DND-41 (cell line): ENCODE measurements at regions not wholly inside any gene's neighbourhood (a gene's known extent, or its start where the extent isn't known, plus 50 kb on each side); places are given as distances from the start of the nearest gene placed in this dataset.

Experiments used
- ATAC-seq: fragments of 200-7000 bp; cut with Tn5 transposase; 3 replicates; pipeline ENCODE4 v1.9.1; 2021; ENCODE audit warnings: low read depth; ENCODE audit not compliant: insufficient read depth
- DNase-seq: peaks from one replicate; pipeline ENCODE4 v3.0.0-alpha.2; 2020
- H2AFZ ChIP-seq: 2 replicates; pipeline ENCODE4 v1.6.0; 2012; ENCODE audit warnings: low read depth, low read length
- H3K27ac ChIP-seq: 2 replicates; pipeline ENCODE4 v1.5.1; 2012; ENCODE audit warnings: low read length, inconsistent platforms
- H3K27me3 ChIP-seq: fragments of 200-600 bp; sonication (generic); 2 replicates; pipeline ENCODE4 v1.6.0; 2012; ENCODE audit warnings: low read length, mild to moderate bottlenecking, inconsistent platforms; ENCODE audit not compliant: insufficient read depth, poor library complexity
- H3K36me3 ChIP-seq: 2 replicates; pipeline ENCODE4 v1.5.1; 2012; ENCODE audit warnings: low read length, inconsistent platforms; ENCODE audit not compliant: insufficient read depth
- H3K4me1 ChIP-seq: 2 replicates; pipeline ENCODE4 v1.5.1; 2012; ENCODE audit warnings: mild to moderate bottlenecking, low read length; ENCODE audit not compliant: insufficient read depth
- H3K4me2 ChIP-seq: 2 replicates; pipeline ENCODE4 v1.6.0; 2012; ENCODE audit warnings: mild to moderate bottlenecking, moderate library complexity, low read length, inconsistent platforms; ENCODE audit not compliant: insufficient read depth
- H3K4me3 ChIP-seq, 2 experiments: fragments of 200-600 bp in 1 of 2; shearing (Covaris generic) in 1 of 2; 2 replicates each; pipeline ENCODE4 v1.5.1; 2012 to 2016; ENCODE audit warnings: inconsistent platforms in 2 of 2, low read length in 2 of 2, mild to moderate bottlenecking in 2 of 2, low read depth in 1 of 2, moderate library complexity in 1 of 2
- H3K79me2 ChIP-seq: 2 replicates; pipeline ENCODE4 v1.6.0; 2012; ENCODE audit warnings: low read length, inconsistent platforms; ENCODE audit not compliant: insufficient read depth
- H3K9ac ChIP-seq: 2 replicates; pipeline ENCODE4 v1.6.0; 2012; ENCODE audit warnings: low read depth, mild to moderate bottlenecking, inconsistent platforms, low read length, moderate library complexity
- H3K9me3 ChIP-seq: 2 replicates; pipeline ENCODE4 v1.5.1; 2012; ENCODE audit warnings: low read length, moderate library complexity, mild to moderate bottlenecking, inconsistent platforms; ENCODE audit not compliant: insufficient read depth, severe bottlenecking
- H4K20me1 ChIP-seq: 2 replicates; pipeline ENCODE4 v1.6.0; 2012; ENCODE audit warnings: low read length; ENCODE audit not compliant: insufficient read depth
- EZH2 ChIP-seq: IDR thresholded peaks from 3 replicates; pipeline ENCODE4 v1.6.1; 2012; ENCODE audit warnings: borderline replicate concordance, low read depth, mild to moderate bottlenecking, moderate library complexity, low read length, inconsistent platforms; ENCODE audit not compliant: severe bottlenecking
- TF ChIP-seq, protein P1 (sequence below): IDR thresholded peaks from 2 replicates; pipeline ENCODE4 v1.5.1; 2012; ENCODE audit warnings: borderline replicate concordance, low read length, moderate library complexity, mild to moderate bottlenecking; ENCODE audit not compliant: poor library complexity, severe bottlenecking; ENCODE audit errors: extremely low read depth

DNA sequence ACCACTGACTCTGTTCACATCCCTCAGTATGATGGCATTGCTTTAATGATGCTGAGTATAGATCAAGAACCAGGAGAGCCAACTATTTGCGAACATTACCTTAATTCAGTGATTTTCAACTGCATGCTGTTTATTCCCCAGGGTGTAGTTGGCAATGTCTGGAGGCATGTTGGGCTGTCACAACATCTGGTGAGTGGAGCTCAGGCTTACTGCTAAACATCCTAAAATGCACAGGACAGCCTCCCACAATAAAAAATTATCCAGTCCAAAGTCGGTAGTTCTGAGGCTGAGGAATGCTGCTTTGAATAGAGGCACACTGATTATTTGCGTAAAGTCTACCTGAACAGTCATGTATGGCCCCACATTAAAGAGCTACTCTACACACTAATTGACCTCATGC lies 94.8 kb upstream of the OPRM1 start:
- H3K4me2 ChIP-seq = no peak overlapping the region
- H3K27me3 ChIP-seq = no peaks in the 10 kb centered on the region
- no peaks in the 10 kb centered on the region for H3K9me3 ChIP-seq
- H3K36me3 ChIP-seq = no peaks in the 10 kb centered on the region
- no peak overlapping the region for H2AFZ ChIP-seq
- H3K79me2 ChIP-seq = no peaks in the 10 kb centered on the region
- no peak overlapping the region for H3K27ac ChIP-seq
- no peak overlapping the region for H3K9ac ChIP-seq
- no peak for TF ChIP-seq EZH2
- TF ChIP-seq, protein P1, sequence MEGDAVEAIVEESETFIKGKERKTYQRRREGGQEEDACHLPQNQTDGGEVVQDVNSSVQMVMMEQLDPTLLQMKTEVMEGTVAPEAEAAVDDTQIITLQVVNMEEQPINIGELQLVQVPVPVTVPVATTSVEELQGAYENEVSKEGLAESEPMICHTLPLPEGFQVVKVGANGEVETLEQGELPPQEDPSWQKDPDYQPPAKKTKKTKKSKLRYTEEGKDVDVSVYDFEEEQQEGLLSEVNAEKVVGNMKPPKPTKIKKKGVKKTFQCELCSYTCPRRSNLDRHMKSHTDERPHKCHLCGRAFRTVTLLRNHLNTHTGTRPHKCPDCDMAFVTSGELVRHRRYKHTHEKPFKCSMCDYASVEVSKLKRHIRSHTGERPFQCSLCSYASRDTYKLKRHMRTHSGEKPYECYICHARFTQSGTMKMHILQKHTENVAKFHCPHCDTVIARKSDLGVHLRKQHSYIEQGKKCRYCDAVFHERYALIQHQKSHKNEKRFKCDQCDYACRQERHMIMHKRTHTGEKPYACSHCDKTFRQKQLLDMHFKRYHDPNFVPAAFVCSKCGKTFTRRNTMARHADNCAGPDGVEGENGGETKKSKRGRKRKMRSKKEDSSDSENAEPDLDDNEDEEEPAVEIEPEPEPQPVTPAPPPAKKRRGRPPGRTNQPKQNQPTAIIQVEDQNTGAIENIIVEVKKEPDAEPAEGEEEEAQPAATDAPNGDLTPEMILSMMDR = no peak
- no peaks in the 10 kb centered on the region for H4K20me1 ChIP-seq
- no peaks in the 10 kb centered on the region for H3K4me1 ChIP-seq
- ATAC-seq (no peak), DNase-seq (no peak)
- H3K4me3 ChIP-seq = no peak overlapping the region

- TF ChIP-seq, protein P1 = no peak
These were observed 96.7 kb upstream of the OPRM1 start for GRCh38 chr6:153942361-153942760.

DNA sequence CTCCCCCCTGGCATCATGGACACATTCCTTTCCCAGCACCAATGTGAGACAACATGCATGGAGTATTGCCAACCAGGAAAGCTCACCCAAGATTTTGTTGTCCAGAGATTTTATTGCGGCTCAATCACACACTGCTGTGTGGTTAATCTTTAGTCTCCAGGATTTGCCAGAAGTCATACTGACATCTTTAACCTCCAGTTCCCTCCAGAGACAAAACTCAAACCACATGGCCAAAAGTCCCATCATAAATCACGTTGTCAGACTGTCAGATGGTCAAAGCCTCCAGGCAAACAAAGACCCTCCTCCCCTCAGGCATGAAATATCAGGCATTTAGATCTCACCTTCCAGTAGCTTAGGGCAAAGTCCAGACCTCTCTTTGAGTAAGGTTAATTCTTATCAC lies 97.3 kb upstream of the OPRM1 start:
- no peaks in the 10 kb centered on the region for H3K9me3 ChIP-seq
- ATAC-seq = no peak
- no peak overlapping the region for H3K4me3 ChIP-seq
- no peak overlapping the region for H3K4me2 ChIP-seq
- H3K36me3 ChIP-seq = no peaks in the 10 kb centered on the region
- no peaks in the 10 kb centered on the region for H3K27me3 ChIP-seq
- no peak for DNase-seq
- H3K79me2 ChIP-seq = no peaks in the 10 kb centered on the region
- H3K27ac ChIP-seq = no peak overlapping the region
- H2AFZ ChIP-seq = no peak overlapping the region
- H3K4me1 ChIP-seq = no peaks in the 10 kb centered on the region
- H4K20me1 ChIP-seq = no peaks in the 10 kb centered on the region
- H3K9ac ChIP-seq = no peak overlapping the region
- TF ChIP-seq, protein P1 = no peak
- TF ChIP-seq EZH2 = no peak

More at GRCh38 chr6:153942361-153942760, 96.7 kb upstream of the OPRM1 start:
- no peaks in the 10 kb centered on the region for H3K4me1 ChIP-seq
- no peaks in the 10 kb centered on the region for H4K20me1 ChIP-seq
- H3K4me3 ChIP-seq = no peak overlapping the region
- H3K9me3 ChIP-seq = no peaks in the 10 kb centered on the region
- H3K36me3 ChIP-seq = no peaks in the 10 kb centered on the region
- no peaks in the 10 kb centered on the region for H3K27me3 ChIP-seq
- ATAC-seq = no peak
- no peak for DNase-seq
- H2AFZ ChIP-seq = no peak overlapping the region
- H3K9ac ChIP-seq = no peak overlapping the region
- no peak overlapping the region for H3K4me2 ChIP-seq
- H3K27ac ChIP-seq = no peak overlapping the region
- no peaks in the 10 kb centered on the region for H3K79me2 ChIP-seq

- H3K36me3 ChIP-seq = no peaks in the 10 kb centered on the region
- no peak overlapping the region for H3K9ac ChIP-seq
- H3K27ac ChIP-seq = no peak overlapping the region
- no peak for ATAC-seq
- H3K9me3 ChIP-seq = no peaks in the 10 kb centered on the region
- TF ChIP-seq, protein P1 = no peak
- no peak for TF ChIP-seq EZH2
- H3K27me3 ChIP-seq = no peaks in the 10 kb centered on the region
- no peaks in the 10 kb centered on the region for H3K79me2 ChIP-seq
- DNase-seq = no peak
- H3K4me3 ChIP-seq = no peak overlapping the region
- no peaks in the 10 kb centered on the region for H3K4me1 ChIP-seq
- no peak overlapping the region for H3K4me2 ChIP-seq
- no peaks in the 10 kb centered on the region for H4K20me1 ChIP-seq
- H2AFZ ChIP-seq = no peak overlapping the region
These were observed 100.2 kb upstream of the OPRM1 start for GRCh38 chr6:153938876-153939275.
